HG03520 (cell line): ENCODE measurements at regions not wholly inside any gene's neighbourhood (a gene's known extent, or its start where the extent isn't known, plus 50 kb on each side); places are given as distances from the start of the nearest gene placed in this dataset.
"Not testable (repeated sequence)": the region's sequence is repeated elsewhere in the genome, so short reads cannot be mapped to it uniquely, and the experiment has no call there.

Experiments
- ATAC-seq: cut with Tn5 transposase; IDR thresholded peaks from one replicate; pipeline ENCODE4 v1.9.1; 2021; ENCODE audit warnings: mild to moderate bottlenecking, moderate library complexity; ENCODE audit not compliant: unreplicated experiment

GRCh38 chr5:131107128-131107527, 57.9 kb downstream of the HINT1 start:
- ATAC-seq: no peak

- ATAC-seq: no peak
These were observed 60.8 kb downstream of the HINT1 start for GRCh38 chr5:131104169-131104808.

GRCh38 chr5:131096774-131097710, 68.0 kb downstream of the HINT1 start:
- no peak for ATAC-seq

- not testable (repeated sequence) for ATAC-seq
These were observed 69.5 kb downstream of the HINT1 start for GRCh38 chr5:131095561-131095960.

DNA sequence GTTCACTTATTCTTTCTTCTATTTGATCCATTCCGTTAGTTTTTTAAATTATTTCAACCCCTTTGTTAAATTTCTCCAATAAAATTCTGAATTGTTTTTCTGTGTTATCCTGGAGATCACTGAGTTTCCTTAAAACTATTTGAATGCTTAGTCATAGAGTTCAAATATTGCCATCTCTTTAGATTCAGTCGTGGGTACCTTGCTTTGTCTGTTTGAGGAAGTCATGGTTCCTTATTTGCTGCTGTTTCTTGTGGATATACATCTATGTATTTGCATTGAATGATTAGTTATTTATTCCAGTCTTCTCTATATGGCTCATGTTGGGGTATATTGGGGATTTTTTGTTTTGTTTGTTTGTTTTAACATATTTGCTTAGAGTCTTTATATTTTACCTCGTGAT, 80.6 kb downstream of the HINT1 start:
- no peak for ATAC-seq

GRCh38 chr5:131081913-131082488, 83.1 kb downstream of the HINT1 start:
- ATAC-seq: no peak

- ATAC-seq: no peak
These were observed 83.7 kb downstream of the HINT1 start for GRCh38 chr5:131081374-131081773.

- ATAC-seq: no peak
These were observed 85.8 kb downstream of the HINT1 start for GRCh38 chr5:131079232-131079631.

DNA sequence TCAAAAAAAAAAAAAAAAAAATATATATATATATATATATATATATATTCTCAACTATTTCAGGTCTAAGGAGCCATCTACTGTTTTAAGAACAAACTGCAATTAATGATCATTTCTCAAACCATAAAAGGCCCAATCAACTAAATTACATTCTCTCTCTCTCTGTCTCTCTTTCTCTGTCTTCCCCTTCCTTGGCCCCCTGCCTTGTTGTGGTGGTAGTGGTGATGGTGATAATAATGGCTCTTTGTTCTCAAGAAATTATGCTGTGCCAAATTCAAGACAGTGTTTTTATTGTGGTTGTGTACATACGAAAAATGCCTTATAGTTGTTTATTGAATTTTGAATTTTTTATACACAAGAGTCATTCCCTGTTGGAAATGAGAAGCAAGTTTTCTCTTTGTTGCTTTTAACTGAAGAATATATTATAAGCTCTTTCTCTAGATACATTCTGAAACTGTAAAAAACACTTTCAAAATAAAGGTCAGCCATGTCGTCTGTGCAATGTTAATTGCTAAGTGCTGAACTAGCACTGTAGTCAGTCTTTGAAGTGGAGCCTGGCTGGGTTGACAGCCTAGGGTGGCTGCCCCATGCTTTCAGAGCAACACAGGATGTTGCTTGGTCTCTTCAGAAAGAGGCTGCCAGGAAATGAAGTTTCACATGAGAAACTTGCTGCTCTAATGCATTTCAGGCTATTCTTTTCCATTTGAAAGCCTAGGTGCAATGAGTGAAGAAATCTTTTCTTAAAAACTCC, 96.0 kb downstream of the HINT1 start:
- peak; percentile 94 for ATAC-seq

GRCh38 chr5:131068076-131068475, 97.0 kb downstream of the HINT1 start:
- no peak for ATAC-seq

- no peak for ATAC-seq
These were observed 97.4 kb downstream of the HINT1 start for GRCh38 chr5:131067636-131068035.

DNA sequence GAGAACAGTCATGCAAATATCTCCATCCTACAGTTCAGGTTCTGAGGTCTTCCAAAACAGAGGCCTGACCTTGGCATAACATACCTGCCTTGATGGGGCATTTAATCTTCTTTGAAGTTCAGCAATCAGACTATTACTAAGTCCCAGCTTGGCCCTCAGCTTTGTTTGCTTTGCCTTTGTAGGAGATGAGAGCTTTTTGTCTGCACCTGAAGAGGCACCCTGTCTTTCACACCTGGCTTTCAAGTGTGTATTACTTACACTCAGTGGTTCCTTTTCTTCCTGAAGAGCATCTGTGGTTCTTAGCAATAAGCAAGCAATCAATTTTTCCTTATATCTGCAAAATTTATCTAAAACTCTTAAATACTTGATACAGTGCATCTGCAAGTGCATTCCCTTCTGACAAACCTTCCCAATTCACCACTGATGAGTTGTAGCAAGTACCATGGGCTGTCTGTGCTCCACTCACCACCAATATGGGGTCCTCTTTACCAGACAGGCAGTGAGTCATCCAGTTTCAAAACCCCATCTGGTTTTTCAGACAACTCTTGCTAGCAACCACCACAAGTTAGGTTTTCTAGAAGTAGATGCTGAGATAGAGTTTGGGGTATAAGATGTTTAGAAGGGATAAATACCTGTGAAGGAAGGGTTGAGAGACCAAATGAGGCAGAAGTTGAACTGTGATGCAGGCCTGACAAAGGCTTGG, 100.2 kb downstream of the HINT1 start:
- ATAC-seq: peak; percentile 39

GRCh38 chr5:131042021-131042789, 122.9 kb downstream of the HINT1 start:
- ATAC-seq: no peak

DNA sequence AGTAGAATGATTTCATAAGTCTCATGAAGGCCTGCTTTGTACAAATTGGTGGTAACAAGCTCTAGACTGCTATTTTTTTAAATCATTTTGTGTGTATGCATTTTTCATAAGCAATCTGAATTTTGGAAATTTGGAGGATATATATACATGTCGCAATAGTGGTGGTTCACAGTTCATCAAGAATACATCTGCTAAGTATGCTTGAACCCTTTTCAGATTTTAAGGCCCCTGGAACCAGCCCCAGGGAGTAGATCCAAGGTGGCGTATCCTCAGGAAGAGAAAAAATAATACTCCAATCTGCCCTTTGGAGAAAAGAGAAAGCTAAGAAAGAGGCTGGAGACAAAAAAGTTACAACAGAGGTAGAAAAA, 141.6 kb downstream of the HINT1 start:
- no peak for ATAC-seq

- ATAC-seq: no peak
These were observed 142.1 kb downstream of the HINT1 start for GRCh38 chr5:131022811-131023497.

GRCh38 chr5:131021646-131022045, 143.4 kb downstream of the HINT1 start:
- ATAC-seq: no peak

DNA sequence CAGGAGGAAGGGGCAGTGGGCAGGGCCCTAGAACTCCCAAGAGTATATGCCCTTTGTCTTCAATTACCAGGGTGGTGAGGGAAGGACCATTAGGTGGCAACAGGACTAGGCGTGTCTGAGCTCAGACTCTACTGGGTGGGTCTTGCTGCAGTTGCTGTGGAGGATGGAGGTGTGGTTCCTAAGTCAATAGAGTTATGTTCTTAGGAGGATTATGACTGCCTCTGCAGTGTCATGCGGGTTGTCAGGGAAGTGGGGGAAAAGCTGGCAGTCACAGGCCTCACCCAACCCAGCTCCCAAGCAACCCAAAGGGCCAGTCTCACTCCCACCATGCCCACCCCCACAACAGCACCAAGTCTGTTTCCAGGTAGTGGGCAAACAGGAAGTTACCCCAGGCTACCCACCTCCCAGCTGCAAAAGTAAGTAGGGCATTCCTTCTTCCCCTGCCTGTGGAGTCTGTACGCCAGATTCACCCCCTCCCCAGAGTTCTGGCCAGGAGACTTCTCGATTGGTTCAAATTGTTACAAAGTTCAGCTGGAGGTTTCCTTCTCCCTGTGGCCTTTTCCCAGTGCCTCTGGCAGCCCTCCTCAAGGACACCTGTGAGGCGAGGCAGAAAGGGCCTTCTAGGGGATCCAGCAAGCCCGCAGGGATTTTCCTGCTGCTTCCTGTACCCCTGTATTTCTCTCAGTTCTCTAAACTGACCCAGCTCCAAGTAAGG, 145.3 kb downstream of the HINT1 start:
- no peak for ATAC-seq

- ATAC-seq: no peak
These were observed 145.9 kb downstream of the HINT1 start for GRCh38 chr5:131019111-131019510.

DNA sequence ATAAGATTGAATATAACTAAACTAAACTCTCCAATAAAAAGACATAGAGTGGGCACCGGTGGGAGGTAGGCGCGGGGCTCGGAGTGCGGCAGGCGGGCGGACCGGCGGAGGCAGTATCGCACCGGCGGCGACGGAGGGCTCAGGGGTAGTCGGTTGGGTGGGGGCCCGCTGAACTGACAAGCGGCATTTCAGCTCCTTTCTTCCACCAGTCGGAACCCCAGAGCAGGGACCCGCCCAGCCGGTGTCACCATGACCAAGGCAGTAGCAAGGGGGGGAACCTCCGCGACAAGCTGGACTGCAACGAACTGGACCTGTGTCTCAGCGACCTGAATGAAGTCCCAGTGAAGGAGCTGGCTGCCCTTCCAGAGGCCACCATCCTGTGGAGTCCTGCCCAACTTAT, 156.7 kb downstream of the HINT1 start:
- ATAC-seq: no peak
